ENCODE measurements at regions not wholly inside any gene's neighbourhood (a gene's known extent, or its start where the extent isn't known, plus 50 kb on each side); places are given as distances from the start of the nearest gene placed in this dataset.

- DNase-seq (ENCODE audit: insufficient read length, low spot score) (no peak), FAIRE-seq (no peak)
- TF ChIP-seq POU2F2 (IDR thresholded peaks at IDR 0.05; ENCODE audit: low read depth, low read length) (no peak), POLR2A (IDR thresholded peaks at IDR 0.05; ENCODE audit: low read depth, low read length) (no peak)
Observed at GRCh38 chr3:28673446-28673845, 324.8 kb upstream of the AZI2 start.

GRCh38 chr3:28674212-28674611 lies 325.6 kb upstream of the AZI2 start:
- no peak for TF ChIP-seq POLR2AphosphoS5 (IDR thresholded peaks at IDR 0.05; ENCODE audit: low read depth, low read length)
- no peak for TF ChIP-seq TAF1 (IDR thresholded peaks at IDR 0.05; ENCODE audit: low read depth, low read length)
- no peak for TF ChIP-seq PAX5 (IDR thresholded peaks at IDR 0.05; ENCODE audit: insufficient read depth, low read length, severe bottlenecking)
- no peak for TF ChIP-seq SPI1 (IDR thresholded peaks at IDR 0.05; ENCODE audit: low read depth, low read length)
- no peak for TF ChIP-seq POU2F2 (IDR thresholded peaks at IDR 0.05; ENCODE audit: low read depth, low read length)
- no peak for TF ChIP-seq POLR2A (IDR thresholded peaks at IDR 0.05; ENCODE audit: low read depth, low read length)
- no peak for FAIRE-seq

GRCh38 chr3:28677581-28677980 lies 329.0 kb upstream of the AZI2 start:
- DNase-seq (ENCODE audit: insufficient read length, low spot score): no peak
- FAIRE-seq: no peak
- TF ChIP-seq POU2F2 (IDR thresholded peaks at IDR 0.05; ENCODE audit: low read depth, low read length) (no peak), POLR2A (IDR thresholded peaks at IDR 0.05; ENCODE audit: low read depth, low read length) (no peak), SPI1 (IDR thresholded peaks at IDR 0.05; ENCODE audit: low read depth, low read length) (no peak), POLR2AphosphoS5 (IDR thresholded peaks at IDR 0.05; ENCODE audit: low read depth, low read length) (no peak), PAX5 (IDR thresholded peaks at IDR 0.05; ENCODE audit: insufficient read depth, low read length, severe bottlenecking) (no peak), TAF1 (IDR thresholded peaks at IDR 0.05; ENCODE audit: low read depth, low read length) (no peak)

More at GRCh38 chr3:28674212-28674611, 325.6 kb upstream of the AZI2 start:
- DNase-seq (ENCODE audit: insufficient read length, low spot score): no peak

GRCh38 chr3:28678086-28678485 lies 329.5 kb upstream of the AZI2 start:
- no peak for FAIRE-seq
- TF ChIP-seq POU2F2 (IDR thresholded peaks at IDR 0.05; ENCODE audit: low read depth, low read length) (no peak), PAX5 (IDR thresholded peaks at IDR 0.05; ENCODE audit: insufficient read depth, low read length, severe bottlenecking) (no peak), POLR2AphosphoS5 (IDR thresholded peaks at IDR 0.05; ENCODE audit: low read depth, low read length) (no peak), POLR2A (IDR thresholded peaks at IDR 0.05; ENCODE audit: low read depth, low read length) (no peak)

GRCh38 chr3:28680050-28680449 lies 331.4 kb upstream of the AZI2 start:
- no peak for TF ChIP-seq PAX5 (IDR thresholded peaks at IDR 0.05; ENCODE audit: insufficient read depth, low read length, severe bottlenecking)
- no peak for TF ChIP-seq SPI1 (IDR thresholded peaks at IDR 0.05; ENCODE audit: low read depth, low read length)
- TF ChIP-seq POLR2A (IDR thresholded peaks at IDR 0.05; ENCODE audit: low read depth, low read length): no peak
- TF ChIP-seq TAF1 (IDR thresholded peaks at IDR 0.05; ENCODE audit: low read depth, low read length): no peak
- no peak for TF ChIP-seq POU2F2 (IDR thresholded peaks at IDR 0.05; ENCODE audit: low read depth, low read length)
- TF ChIP-seq POLR2AphosphoS5 (IDR thresholded peaks at IDR 0.05; ENCODE audit: low read depth, low read length): no peak
- FAIRE-seq: no peak
- DNase-seq (ENCODE audit: insufficient read length, low spot score): no peak

More at GRCh38 chr3:28678086-28678485, 329.5 kb upstream of the AZI2 start:
- no peak for DNase-seq (ENCODE audit: insufficient read length, low spot score)

- no peak for TF ChIP-seq POLR2A (IDR thresholded peaks at IDR 0.05; ENCODE audit: low read depth, low read length)
- no peak for TF ChIP-seq SPI1 (IDR thresholded peaks at IDR 0.05; ENCODE audit: low read depth, low read length)
- TF ChIP-seq POU2F2 (IDR thresholded peaks at IDR 0.05; ENCODE audit: low read depth, low read length): no peak
- TF ChIP-seq TAF1 (IDR thresholded peaks at IDR 0.05; ENCODE audit: low read depth, low read length): no peak
- no peak for TF ChIP-seq POLR2AphosphoS5 (IDR thresholded peaks at IDR 0.05; ENCODE audit: low read depth, low read length)
- no peak for TF ChIP-seq PAX5 (IDR thresholded peaks at IDR 0.05; ENCODE audit: insufficient read depth, low read length, severe bottlenecking)
- FAIRE-seq (no peak), DNase-seq (ENCODE audit: insufficient read length, low spot score) (no peak)
Observed at GRCh38 chr3:28682121-28682520, 333.5 kb upstream of the AZI2 start.

GRCh38 chr3:28690176-28690575 lies 341.6 kb upstream of the AZI2 start:
- TF ChIP-seq PAX5 (IDR thresholded peaks at IDR 0.05; ENCODE audit: insufficient read depth, low read length, severe bottlenecking) (no peak), POLR2A (IDR thresholded peaks at IDR 0.05; ENCODE audit: low read depth, low read length) (no peak), SPI1 (IDR thresholded peaks at IDR 0.05; ENCODE audit: low read depth, low read length) (no peak), POU2F2 (IDR thresholded peaks at IDR 0.05; ENCODE audit: low read depth, low read length) (no peak), TAF1 (IDR thresholded peaks at IDR 0.05; ENCODE audit: low read depth, low read length) (no peak), POLR2AphosphoS5 (IDR thresholded peaks at IDR 0.05; ENCODE audit: low read depth, low read length) (no peak)
- FAIRE-seq (no peak), DNase-seq (ENCODE audit: insufficient read length, low spot score) (no peak)

GRCh38 chr3:28698706-28699105 lies 350.1 kb upstream of the AZI2 start:
- DNase-seq (ENCODE audit: insufficient read length, low spot score): no peak
- FAIRE-seq: no peak
- TF ChIP-seq TAF1 (IDR thresholded peaks at IDR 0.05; ENCODE audit: low read depth, low read length) (no peak), POLR2A (IDR thresholded peaks at IDR 0.05; ENCODE audit: low read depth, low read length) (no peak), SPI1 (IDR thresholded peaks at IDR 0.05; ENCODE audit: low read depth, low read length) (no peak)

GRCh38 chr3:28699283-28699682 lies 350.7 kb upstream of the AZI2 start:
- TF ChIP-seq POLR2A (IDR thresholded peaks at IDR 0.05; ENCODE audit: low read depth, low read length): no peak
- no peak for TF ChIP-seq PAX5 (IDR thresholded peaks at IDR 0.05; ENCODE audit: insufficient read depth, low read length, severe bottlenecking)
- no peak for TF ChIP-seq SPI1 (IDR thresholded peaks at IDR 0.05; ENCODE audit: low read depth, low read length)
- no peak for TF ChIP-seq POLR2AphosphoS5 (IDR thresholded peaks at IDR 0.05; ENCODE audit: low read depth, low read length)
- no peak for TF ChIP-seq TAF1 (IDR thresholded peaks at IDR 0.05; ENCODE audit: low read depth, low read length)
- no peak for TF ChIP-seq POU2F2 (IDR thresholded peaks at IDR 0.05; ENCODE audit: low read depth, low read length)
- DNase-seq (ENCODE audit: insufficient read length, low spot score): no peak
- FAIRE-seq: no peak

- DNase-seq (ENCODE audit: insufficient read length, low spot score) (no peak), FAIRE-seq (no peak)
- TF ChIP-seq PAX5 (IDR thresholded peaks at IDR 0.05; ENCODE audit: insufficient read depth, low read length, severe bottlenecking) (no peak), POLR2A (IDR thresholded peaks at IDR 0.05; ENCODE audit: low read depth, low read length) (no peak), POLR2AphosphoS5 (IDR thresholded peaks at IDR 0.05; ENCODE audit: low read depth, low read length) (no peak), TAF1 (IDR thresholded peaks at IDR 0.05; ENCODE audit: low read depth, low read length) (no peak), SPI1 (IDR thresholded peaks at IDR 0.05; ENCODE audit: low read depth, low read length) (no peak), POU2F2 (IDR thresholded peaks at IDR 0.05; ENCODE audit: low read depth, low read length) (no peak)
Observed at GRCh38 chr3:28700728-28701127, 352.1 kb upstream of the AZI2 start.

All from GM12891 (cell line).